ENCODE measurements at regions not wholly inside any gene's neighbourhood (a gene's known extent, or its start where the extent isn't known, plus 50 kb on each side); places are given as distances from the start of the nearest gene placed in this dataset.

DNA sequence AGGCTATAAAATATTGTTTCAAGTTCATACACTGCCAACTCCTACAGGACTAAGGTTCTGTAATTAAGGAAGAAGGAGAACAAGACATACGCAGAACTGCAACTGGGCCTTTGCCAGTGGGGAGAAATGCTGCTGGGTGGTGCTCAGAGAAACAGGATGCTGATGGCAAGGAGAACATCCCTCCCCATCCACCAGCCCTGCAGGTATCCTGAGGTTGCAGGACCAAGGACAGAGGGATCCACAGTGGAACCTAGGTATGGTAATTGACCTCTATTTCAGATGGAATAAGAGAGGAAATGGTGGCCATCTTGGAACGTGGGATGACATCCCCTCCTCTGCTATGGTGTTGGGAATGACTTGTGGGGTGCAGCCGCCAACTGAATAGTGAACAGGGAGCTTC is 206.3 kb upstream of the S1PR3 start:
- no peak for DNase-seq
- H3K27ac Mint-ChIP-seq: no peak overlapping the region
- ATAC-seq: no peak

GRCh38 chr9:88786291-88787079 is 204.8 kb upstream of the S1PR3 start:
- ATAC-seq (no peak), DNase-seq (no peak)
- Mint-ChIP-seq H3K36me3 (no peaks in the 10 kb centered on the region), H3K4me3 (no peak overlapping the region), H3K4me1 (peaks cover 0 to 14% (median 6%) of the 10 kb centered on the region in 4 donors), H3K27me3 (peaks cover 8 to 51% (median 19%) of the 10 kb centered on the region in 5 donors), H3K27ac (peak overlapping the region in 1 of 10 donors; percentile 11), H3K9me3 (peaks cover 0 to 2% (median 0%) of the 10 kb centered on the region in 9 donors)
- POLR2A ChIA-PET: no interaction called here

More for the DNA sequence above, 206.3 kb upstream of the S1PR3 start:
- Mint-ChIP-seq H3K4me3 (no peak overlapping the region), H3K27me3 (peaks cover 9 to 51% (median 21%) of the 10 kb centered on the region in 5 donors), H3K9me3 (no peaks in the 10 kb centered on the region), H3K36me3 (no peaks in the 10 kb centered on the region), H3K4me1 (peaks cover 0 to 9% (median 4%) of the 10 kb centered on the region in 4 donors)
- POLR2A ChIA-PET: no interaction called here

DNA sequence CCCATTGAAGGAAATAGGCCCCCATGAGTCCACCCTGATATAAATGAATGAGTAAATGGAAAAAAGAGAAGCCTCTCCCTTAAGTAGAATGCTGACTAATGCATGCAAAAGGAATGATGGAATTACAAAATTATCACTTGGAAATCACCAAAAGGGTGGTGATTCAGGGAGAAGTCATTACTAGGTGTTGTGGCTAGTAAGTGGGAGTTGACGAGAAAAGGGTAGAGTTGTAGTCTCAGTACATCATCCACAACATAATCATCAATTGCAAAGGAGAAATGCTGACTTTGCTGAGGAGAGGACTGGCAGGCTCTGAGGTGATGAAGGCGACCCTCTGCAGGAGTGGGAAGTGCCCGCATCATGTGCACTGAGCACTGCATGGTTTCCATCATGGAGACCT is 201.5 kb upstream of the S1PR3 start:
- no peak overlapping the region for H3K27ac Mint-ChIP-seq

GRCh38 chr9:88791105-88791805 is 200.0 kb upstream of the S1PR3 start:
- peaks cover 8 to 13% (median 12%) of the 10 kb centered on the region in 4 donors for H3K4me1 Mint-ChIP-seq
- H3K36me3 Mint-ChIP-seq: peaks cover 0 to 10% (median 4%) of the 10 kb centered on the region in 3 donors
- H3K27me3 Mint-ChIP-seq: peaks cover 2 to 21% (median 12%) of the 10 kb centered on the region in 5 donors
- peaks cover 0 to 12% (median 7%) of the 10 kb centered on the region in 9 donors for H3K9me3 Mint-ChIP-seq
- DNase-seq (no peak), ATAC-seq (no peak)
- POLR2A ChIA-PET: no interaction called here
- H3K27ac Mint-ChIP-seq: no peak overlapping the region
- no peak overlapping the region for H3K4me3 Mint-ChIP-seq

More for the DNA sequence above, 201.5 kb upstream of the S1PR3 start:
- Mint-ChIP-seq H3K4me1 (peaks cover 8 to 13% (median 12%) of the 10 kb centered on the region in 4 donors), H3K36me3 (no peaks in the 10 kb centered on the region), H3K4me3 (no peak overlapping the region), H3K27me3 (peaks cover 4 to 25% (median 12%) of the 10 kb centered on the region in 5 donors), H3K9me3 (peaks cover 0 to 2% (median 0%) of the 10 kb centered on the region in 9 donors)
- ATAC-seq: no peak
- DNase-seq: no peak
- POLR2A ChIA-PET: no interaction called here

GRCh38 chr9:88792502-88792901 is 198.8 kb upstream of the S1PR3 start:
- Mint-ChIP-seq H3K27me3 (peaks cover 1 to 13% (median 11%) of the 10 kb centered on the region in 5 donors), H3K36me3 (peaks cover 0 to 16% (median 7%) of the 10 kb centered on the region in 3 donors), H3K27ac (no peak overlapping the region), H3K4me3 (no peak overlapping the region), H3K9me3 (peaks cover 0 to 22% (median 8%) of the 10 kb centered on the region in 9 donors), H3K4me1 (peaks cover 6 to 13% (median 12%) of the 10 kb centered on the region in 4 donors)
- POLR2A ChIA-PET: no interaction called here
- ATAC-seq (no peak), DNase-seq (no peak)

GRCh38 chr9:88794100-88794499 is 197.2 kb upstream of the S1PR3 start:
- Mint-ChIP-seq H3K4me3 (no peak overlapping the region), H3K27ac (no peak overlapping the region), H3K4me1 (peaks cover 2 to 13% (median 12%) of the 10 kb centered on the region in 4 donors), H3K27me3 (peaks cover 0 to 3% (median 0%) of the 10 kb centered on the region in 5 donors), H3K9me3 (peaks cover 0 to 23% (median 8%) of the 10 kb centered on the region in 9 donors), H3K36me3 (peaks cover 0 to 19% (median 7%) of the 10 kb centered on the region in 3 donors)
- DNase-seq (no peak), ATAC-seq (no peak)
- POLR2A ChIA-PET: no interaction called here

GRCh38 chr9:88796947-88797346 is 194.3 kb upstream of the S1PR3 start:
- POLR2A ChIA-PET: no interaction called here
- peaks cover 0 to 12% (median 9%) of the 10 kb centered on the region in 4 donors for H3K4me1 Mint-ChIP-seq
- H3K36me3 Mint-ChIP-seq: peaks cover 0 to 19% (median 7%) of the 10 kb centered on the region in 3 donors
- no peak for ATAC-seq
- H3K9me3 Mint-ChIP-seq: peaks cover 0 to 23% (median 8%) of the 10 kb centered on the region in 9 donors
- no peak overlapping the region for H3K4me3 Mint-ChIP-seq
- H3K27me3 Mint-ChIP-seq: peaks cover 0 to 24% (median 14%) of the 10 kb centered on the region in 5 donors
- no peak for DNase-seq
- H3K27ac Mint-ChIP-seq: no peak overlapping the region

GRCh38 chr9:88798476-88798875 is 192.8 kb upstream of the S1PR3 start:
- POLR2A ChIA-PET: interaction anchor here (0.6 kb wide), 1 partner anchor 16 kb away, joined by 3 read pairs; no protein-coding TSS in a partner anchor
- Mint-ChIP-seq H3K27ac (no peak overlapping the region), H3K36me3 (peaks cover 0 to 19% (median 7%) of the 10 kb centered on the region in 3 donors), H3K4me1 (peaks cover 0 to 12% (median 9%) of the 10 kb centered on the region in 4 donors), H3K4me3 (no peak overlapping the region), H3K9me3 (peaks cover 0 to 23% (median 8%) of the 10 kb centered on the region in 9 donors), H3K27me3 (peaks cover 6 to 34% (median 21%) of the 10 kb centered on the region in 5 donors)
- ATAC-seq (no peak), DNase-seq (no peak)

GRCh38 chr9:88799541-88800328 is 191.5 kb upstream of the S1PR3 start:
- Mint-ChIP-seq H3K4me3 (no peak overlapping the region), H3K27ac (no peak overlapping the region), H3K36me3 (peaks cover 0 to 19% (median 7%) of the 10 kb centered on the region in 3 donors), H3K27me3 (peaks cover 14 to 46% (median 28%) of the 10 kb centered on the region in 5 donors), H3K4me1 (peaks cover 0 to 3% (median 2%) of the 10 kb centered on the region in 4 donors), H3K9me3 (peaks cover 0 to 23% (median 8%) of the 10 kb centered on the region in 9 donors)
- ATAC-seq (no peak), DNase-seq (no peak)
- POLR2A ChIA-PET: no interaction called here

GRCh38 chr9:88800329-88800682 is 191.0 kb upstream of the S1PR3 start:
- Mint-ChIP-seq H3K36me3 (peaks cover 0 to 19% (median 7%) of the 10 kb centered on the region in 3 donors), H3K9me3 (peaks cover 0 to 22% (median 8%) of the 10 kb centered on the region in 9 donors), H3K27me3 (peaks cover 14 to 46% (median 28%) of the 10 kb centered on the region in 5 donors), H3K27ac (no peak overlapping the region), H3K4me1 (peaks cover 0 to 3% (median 1%) of the 10 kb centered on the region in 4 donors), H3K4me3 (no peak overlapping the region)
- POLR2A ChIA-PET: no interaction called here
- DNase-seq (no peak), ATAC-seq (no peak)

DNA sequence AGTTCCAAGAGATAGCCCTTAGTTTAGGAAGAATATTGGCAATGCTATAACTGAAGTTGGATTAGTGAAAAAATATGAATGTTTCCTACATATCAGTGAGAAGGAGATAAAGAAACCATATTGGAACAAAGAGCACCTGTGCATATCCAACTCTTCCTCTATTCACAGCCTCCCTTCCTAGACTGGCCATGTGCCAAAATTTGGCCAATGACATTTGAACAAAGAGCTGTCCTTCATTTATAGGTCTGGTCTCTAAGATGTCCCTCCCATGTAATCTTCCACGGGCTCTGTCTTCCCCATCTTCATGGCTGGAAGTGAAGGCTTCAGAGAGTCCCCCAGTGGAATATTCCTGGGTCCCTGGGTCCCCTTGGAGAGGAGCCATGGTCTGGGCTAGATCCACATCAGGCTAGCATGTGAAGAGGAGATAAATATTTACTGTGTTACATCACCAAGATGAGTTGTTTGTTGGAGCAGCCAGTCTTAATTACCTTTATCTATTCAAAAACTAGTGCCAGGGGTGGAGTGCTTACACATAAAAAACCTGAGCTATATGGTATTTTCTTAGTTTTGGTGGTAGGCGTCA is 190.0 kb upstream of the S1PR3 start:
- Mint-ChIP-seq H3K9me3 (peaks cover 0 to 12% (median 3%) of the 10 kb centered on the region in 9 donors), H3K27me3 (peaks cover 14 to 49% (median 28%) of the 10 kb centered on the region in 5 donors), H3K4me1 (peaks cover 0 to 3% (median 1%) of the 10 kb centered on the region in 4 donors), H3K4me3 (no peak overlapping the region), H3K27ac (no peak overlapping the region), H3K36me3 (peaks cover 0 to 9% (median 2%) of the 10 kb centered on the region in 3 donors)
- ATAC-seq: no peak
- POLR2A ChIA-PET: no interaction called here
- DNase-seq: no peak

DNA sequence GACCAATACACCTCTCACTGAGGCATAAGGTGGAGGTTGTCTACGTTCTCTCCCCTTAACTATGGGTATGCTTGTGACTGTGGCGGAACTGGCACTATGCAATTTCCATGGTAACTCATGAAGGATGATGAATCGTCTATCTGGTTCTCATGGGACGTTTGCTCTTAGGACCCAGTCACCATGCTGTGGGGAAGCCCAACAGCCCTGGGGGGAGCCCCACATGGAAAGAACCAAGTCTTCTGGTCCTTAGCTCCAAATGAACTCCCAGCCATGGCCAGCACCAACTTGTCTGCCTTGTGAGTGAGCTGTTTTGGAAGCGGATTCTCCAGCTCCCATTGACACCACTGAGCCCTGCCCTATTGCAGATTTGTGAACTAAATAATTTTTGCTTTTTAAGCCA is 188.7 kb upstream of the S1PR3 start:
- POLR2A ChIA-PET: no interaction called here
- H3K36me3 Mint-ChIP-seq: peaks cover 0 to 3% (median 0%) of the 10 kb centered on the region in 3 donors
- no peak overlapping the region for H3K27ac Mint-ChIP-seq
- DNase-seq (no peak), ATAC-seq (no peak)
- peaks cover 19 to 61% (median 33%) of the 10 kb centered on the region in 5 donors for H3K27me3 Mint-ChIP-seq
- H3K4me3 Mint-ChIP-seq: no peak overlapping the region
- H3K9me3 Mint-ChIP-seq: peaks cover 0 to 2% (median 0%) of the 10 kb centered on the region in 9 donors
- peaks cover 0 to 3% (median 1%) of the 10 kb centered on the region in 4 donors for H3K4me1 Mint-ChIP-seq

Measured in naive thymus-derived CD8-positive, alpha-beta T cell (primary cell).